HuH-7 (cell line): ENCODE measurements at regions not wholly inside any gene's neighbourhood (a gene's known extent, or its start where the extent isn't known, plus 50 kb on each side); places are given as distances from the start of the nearest gene placed in this dataset.
"Not testable (repeated sequence)": the region's sequence is repeated elsewhere in the genome, so short reads cannot be mapped to it uniquely, and the experiment has no call there.

Experiments used
- DNase-seq: peaks from one replicate; pipeline ENCODE4 v3.0.0; 2011; ENCODE audit warnings: low spot score

DNA sequence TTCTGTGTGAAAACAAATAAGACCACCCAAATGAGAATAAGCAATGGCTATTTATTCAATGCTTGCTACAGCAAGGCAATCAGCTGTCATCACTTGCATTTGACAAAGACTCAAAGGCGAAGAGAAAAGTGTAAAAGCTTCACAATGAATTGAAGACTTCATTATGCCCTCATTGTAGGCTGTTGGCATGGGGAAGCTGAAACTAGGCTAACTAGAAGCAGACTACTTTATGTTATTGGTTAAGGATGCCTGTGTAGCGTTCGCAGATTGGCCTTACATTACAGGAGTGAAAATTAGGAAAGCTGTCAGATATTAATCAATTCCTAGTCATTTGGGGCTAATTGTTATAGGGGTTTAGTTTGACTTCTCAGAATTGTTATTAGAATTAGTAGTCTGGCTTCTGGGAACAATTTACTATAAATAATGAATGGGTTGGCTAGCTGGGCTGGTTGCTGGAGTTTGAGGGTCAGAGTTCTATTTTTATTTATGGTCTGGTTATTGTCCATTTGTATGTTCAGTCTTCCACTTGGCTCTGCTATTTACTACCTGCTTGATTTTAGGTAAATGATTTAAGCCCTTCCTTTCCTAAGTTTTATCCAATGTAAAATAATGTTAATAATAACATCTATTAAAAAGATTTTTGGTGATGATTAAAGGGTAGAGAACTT lies 437.2 kb upstream of the SYT4 start:
- DNase-seq = no peak

DNA sequence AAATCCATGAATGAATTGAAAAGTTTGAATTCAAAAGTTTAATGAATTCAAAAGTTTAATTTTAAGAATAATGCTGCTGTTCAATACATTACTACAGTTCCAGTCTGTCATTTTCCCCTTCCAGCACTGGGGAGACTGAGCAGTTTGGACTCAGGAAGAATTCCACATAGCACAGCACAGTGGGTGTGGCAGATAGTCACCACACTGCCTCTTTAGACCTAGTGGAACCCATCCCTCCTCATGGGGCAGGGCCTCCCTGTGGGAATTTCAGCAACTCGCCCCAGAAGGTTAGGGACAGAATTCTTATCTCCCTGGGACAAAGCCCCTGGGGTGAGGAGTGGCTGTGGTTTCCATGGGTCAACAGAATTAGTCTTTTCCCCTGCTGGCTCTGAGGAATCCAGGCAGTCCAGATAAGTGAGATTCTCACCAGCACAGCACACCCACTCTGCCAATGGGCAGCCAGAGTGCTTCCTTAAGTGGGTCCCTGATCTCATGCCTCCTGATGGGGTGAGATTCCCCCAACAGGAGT lies 442.0 kb upstream of the SYT4 start:
- no peak for DNase-seq

- no peak for DNase-seq
These were observed 442.8 kb upstream of the SYT4 start for GRCh38 chr18:43720041-43720440.

- DNase-seq = no peak
These were observed 458.3 kb upstream of the SYT4 start for GRCh38 chr18:43735570-43735969.

- no peak for DNase-seq
These were observed 467.9 kb upstream of the SYT4 start for GRCh38 chr18:43744960-43745745.

GRCh38 chr18:43751203-43751602 lies 473.9 kb upstream of the SYT4 start:
- no peak for DNase-seq

GRCh38 chr18:43751835-43752234 lies 474.5 kb upstream of the SYT4 start:
- no peak for DNase-seq

- DNase-seq = no peak
These were observed 480.0 kb upstream of the SYT4 start for GRCh38 chr18:43757273-43757672.

GRCh38 chr18:43758734-43759133 lies 481.4 kb upstream of the SYT4 start:
- no peak for DNase-seq

- no peak for DNase-seq
These were observed 482.7 kb upstream of the SYT4 start for GRCh38 chr18:43760010-43760409.

DNA sequence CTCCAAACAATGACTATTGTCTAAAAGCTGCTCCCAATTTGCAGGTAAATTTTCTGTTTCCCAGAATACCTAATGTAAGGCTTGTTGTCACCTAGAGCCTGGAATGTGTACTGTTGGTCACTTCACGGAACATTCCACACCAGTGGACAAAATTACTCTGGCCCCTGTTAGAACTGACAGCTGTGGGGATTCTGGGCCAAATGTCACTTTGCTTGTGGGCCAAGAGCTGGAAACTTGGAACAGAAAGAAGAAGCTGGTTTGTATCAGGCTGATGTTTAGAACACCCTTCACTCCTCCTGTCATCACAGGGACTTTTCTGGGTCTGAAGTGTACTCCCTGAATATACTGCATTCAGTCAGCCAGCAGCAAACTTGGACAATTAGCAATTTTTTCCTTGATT lies 495.6 kb upstream of the SYT4 start:
- DNase-seq = no peak

DNA sequence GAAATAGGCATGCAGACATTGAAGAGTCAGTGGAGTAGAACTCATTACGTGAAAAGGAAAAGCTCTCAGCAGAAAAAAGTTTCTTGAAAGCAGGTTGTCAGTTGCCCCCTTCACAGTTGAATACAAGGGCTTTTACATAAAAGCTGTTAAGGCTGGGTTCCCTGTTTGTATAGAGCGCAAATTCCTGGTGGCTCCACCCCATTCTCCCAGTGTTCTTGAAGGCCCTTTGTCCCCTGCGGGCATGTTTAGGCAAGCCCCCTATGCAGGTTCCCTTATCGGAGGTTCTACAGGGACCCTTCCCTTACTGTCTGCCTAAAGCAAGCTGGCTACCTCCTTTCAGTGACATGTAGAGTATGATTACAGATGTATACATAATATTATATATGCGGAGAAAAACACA lies 497.2 kb upstream of the SYT4 start:
- DNase-seq = no peak

- no peak for DNase-seq
These were observed 498.3 kb upstream of the SYT4 start for GRCh38 chr18:43775591-43775990.

- no peak for DNase-seq
These were observed 499.7 kb upstream of the SYT4 start for GRCh38 chr18:43776997-43777396.

GRCh38 chr18:43777636-43778304 lies 500.5 kb upstream of the SYT4 start:
- DNase-seq = no peak

GRCh38 chr18:43780782-43781340 lies 503.6 kb upstream of the SYT4 start:
- no peak for DNase-seq

GRCh38 chr18:43785158-43785557 lies 507.9 kb upstream of the SYT4 start:
- DNase-seq = no peak

- no peak for DNase-seq
These were observed 509.6 kb upstream of the SYT4 start for GRCh38 chr18:43786893-43787292.

DNA sequence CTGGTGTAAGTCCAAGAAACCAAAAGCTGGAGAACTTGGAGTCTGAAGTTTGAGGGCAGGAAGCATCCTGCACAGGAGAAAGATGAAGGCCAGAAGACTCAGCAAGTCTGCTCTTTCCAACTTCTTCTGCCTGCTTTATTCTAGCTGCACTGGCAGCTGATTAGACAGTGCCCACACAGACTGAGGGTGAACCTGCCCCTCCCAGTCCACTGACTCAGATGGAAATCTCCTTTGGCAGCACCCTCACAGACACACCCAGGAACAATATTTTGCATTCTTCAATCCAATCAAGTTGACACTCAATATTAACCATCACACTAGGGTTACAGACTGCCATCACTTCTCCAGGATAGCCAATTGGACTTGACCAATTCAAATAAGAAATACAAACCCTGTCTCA lies 510.4 kb upstream of the SYT4 start:
- not testable (repeated sequence) for DNase-seq

- DNase-seq = no peak
These were observed 512.1 kb upstream of the SYT4 start for GRCh38 chr18:43789234-43790000.

DNA sequence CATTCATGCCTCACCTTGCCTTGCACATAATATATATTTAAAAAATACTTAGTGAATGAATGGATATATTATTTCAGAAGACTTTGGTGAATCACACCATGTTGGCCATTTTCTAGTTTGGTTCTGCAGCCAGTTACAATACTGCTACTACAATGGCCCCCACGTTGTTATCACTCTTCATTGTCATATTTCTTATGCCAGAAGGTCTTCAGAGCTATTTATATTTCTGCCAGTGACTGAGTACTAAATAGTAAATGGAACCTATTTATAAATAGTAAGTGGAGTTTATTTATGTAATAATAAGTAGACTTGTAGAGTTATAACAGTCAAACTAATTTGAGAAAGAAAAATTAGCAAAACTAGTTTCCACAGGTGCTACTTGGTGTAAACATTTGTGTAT lies 516.6 kb upstream of the SYT4 start:
- DNase-seq = no peak

DNA sequence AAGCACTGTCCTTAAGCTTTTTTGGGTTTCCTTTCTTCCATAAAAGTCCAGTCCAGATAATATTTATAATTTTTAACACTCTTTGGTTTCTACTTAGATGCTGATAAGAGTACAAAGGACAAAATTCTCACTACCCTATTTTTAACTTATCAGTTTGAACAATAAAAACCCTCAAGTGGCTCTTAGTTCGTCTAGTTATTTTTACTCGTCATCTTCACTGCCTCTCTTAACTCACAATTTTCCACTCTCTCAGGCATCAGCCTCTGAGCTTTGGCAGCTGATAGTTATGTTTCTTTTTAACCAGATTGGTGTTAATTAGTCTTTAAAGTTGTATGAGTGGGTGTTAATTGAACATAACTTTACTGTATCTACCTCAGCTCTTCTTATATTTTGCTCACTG lies 517.1 kb upstream of the SYT4 start:
- no peak for DNase-seq
